H9 (cell line): ENCODE measurements at regions not wholly inside any gene's neighbourhood (a gene's known extent, or its start where the extent isn't known, plus 50 kb on each side); places are given as distances from the start of the nearest gene placed in this dataset.

Source experiments
- DNase-seq: peaks from one replicate; pipeline ENCODE4 v3.0.0-alpha.2; 2017
- H2AFZ ChIP-seq: one replicate; pipeline ENCODE4 v1.6.1; 2013; ENCODE audit warnings: mild to moderate bottlenecking, low read length, control low read depth, moderate library complexity
- H2AK5ac ChIP-seq: 2 replicates; pipeline ENCODE4 v1.6.1; 2013; ENCODE audit warnings: low read length, control low read depth, mixed read lengths; ENCODE audit not compliant: insufficient read length
- H2BK120ac ChIP-seq: one replicate; pipeline ENCODE4 v1.6.1; 2013; ENCODE audit warnings: low read depth, mild to moderate bottlenecking, low read length, control low read depth, inconsistent platforms; ENCODE audit not compliant: poor library complexity, severe bottlenecking
- H2BK12ac ChIP-seq: 2 replicates; pipeline ENCODE4 v1.6.1; 2013; ENCODE audit warnings: low read length, control low read depth, mixed read lengths, low read depth; ENCODE audit not compliant: insufficient read length
- H2BK15ac ChIP-seq: 2 replicates; pipeline ENCODE4 v1.6.1; 2013; ENCODE audit warnings: low read depth, low read length, control low read depth
- H2BK20ac ChIP-seq: one replicate; pipeline ENCODE4 v1.6.1; 2013; ENCODE audit warnings: low read depth, mild to moderate bottlenecking, low read length, control low read depth, inconsistent platforms; ENCODE audit not compliant: poor library complexity, severe bottlenecking
- H2BK5ac ChIP-seq: 2 replicates; pipeline ENCODE4 v1.6.1; 2013; ENCODE audit warnings: low read length, control low read depth, mixed read lengths; ENCODE audit not compliant: insufficient read length
- H3K14ac ChIP-seq: 2 replicates; pipeline ENCODE4 v1.6.1; 2013; ENCODE audit warnings: low read length, control low read depth; ENCODE audit not compliant: insufficient read depth
- H3K18ac ChIP-seq: 2 replicates; pipeline ENCODE4 v1.6.1; 2013; ENCODE audit warnings: low read depth, mild to moderate bottlenecking, mixed read lengths, low read length, control low read depth; ENCODE audit not compliant: insufficient read length
- H3K23ac ChIP-seq: 2 replicates; pipeline ENCODE4 v1.6.1; 2013; ENCODE audit warnings: low read length, control low read depth, mixed read lengths, low read depth; ENCODE audit not compliant: insufficient read length
- H3K23me2 ChIP-seq: 2 replicates; pipeline ENCODE4 v1.6.1; 2013; ENCODE audit warnings: low read depth, mild to moderate bottlenecking, mixed read lengths, low read length, control low read depth; ENCODE audit not compliant: insufficient read length, poor library complexity, severe bottlenecking
- H3K27ac ChIP-seq: 2 replicates; pipeline ENCODE4 v1.5.1; 2013; ENCODE audit warnings: low read length, control low read depth, mixed read lengths, low read depth; ENCODE audit not compliant: insufficient read length
- H3K27me3 ChIP-seq: 2 replicates; pipeline ENCODE4 v1.6.1; 2013; ENCODE audit warnings: low read length, control low read depth, inconsistent platforms; ENCODE audit not compliant: insufficient read depth
- H3K4ac ChIP-seq: 2 replicates; pipeline ENCODE4 v1.6.1; 2013; ENCODE audit warnings: low read depth, mild to moderate bottlenecking, control low read depth, inconsistent platforms, low read length, moderate library complexity
- H3K4me1 ChIP-seq: 2 replicates; pipeline ENCODE4 v1.6.1; 2013; ENCODE audit warnings: low read length, control low read depth, inconsistent platforms; ENCODE audit not compliant: insufficient read depth
- H3K4me2 ChIP-seq: 2 replicates; pipeline ENCODE4 v1.6.1; 2013; ENCODE audit warnings: low read length, control low read depth, mixed read lengths; ENCODE audit not compliant: insufficient read length, insufficient read depth
- H3K56ac ChIP-seq: 2 replicates; pipeline ENCODE4 v1.6.1; 2013; ENCODE audit warnings: low read depth, mild to moderate bottlenecking, mixed read lengths, low read length, control low read depth; ENCODE audit not compliant: insufficient read length
- H3K79me1 ChIP-seq: 2 replicates; pipeline ENCODE4 v1.6.1; 2013; ENCODE audit warnings: low read depth, mild to moderate bottlenecking, moderate library complexity, low read length, control low read depth, inconsistent platforms; ENCODE audit not compliant: insufficient read depth, poor library complexity, severe bottlenecking
- H3K79me2 ChIP-seq: 2 replicates; pipeline ENCODE4 v1.6.1; 2013; ENCODE audit warnings: low read length, control low read depth, inconsistent platforms; ENCODE audit not compliant: insufficient read depth
- H3K9ac ChIP-seq: 2 replicates; pipeline ENCODE4 v1.6.1; 2013; ENCODE audit warnings: low read length, control low read depth, mixed read lengths; ENCODE audit not compliant: insufficient read length; ENCODE audit errors: extremely low read depth
- H3K9me3 ChIP-seq: one replicate; pipeline ENCODE4 v1.6.1; 2013; ENCODE audit warnings: low read depth, low read length, inconsistent platforms; ENCODE audit not compliant: control insufficient read depth
- H3T11ph ChIP-seq: one replicate; pipeline ENCODE4 v1.6.1; 2013; ENCODE audit warnings: mild to moderate bottlenecking, low read length, control low read depth, inconsistent platforms
- H4K20me1 ChIP-seq: one replicate; pipeline ENCODE4 v1.6.1; 2013; ENCODE audit not compliant: control insufficient read depth, insufficient read length, insufficient read depth
- H4K5ac ChIP-seq: 2 replicates; pipeline ENCODE4 v1.6.1; 2013; ENCODE audit warnings: low read depth, mild to moderate bottlenecking, mixed read lengths, low read length, control low read depth; ENCODE audit not compliant: insufficient read length
- H4K8ac ChIP-seq: replicated peaks from 2 replicates; pipeline ENCODE4 v1.6.1; 2013; ENCODE audit warnings: low read length, control low read depth, mixed read lengths, low read depth; ENCODE audit not compliant: insufficient read length
- H4K91ac ChIP-seq: 2 replicates; pipeline ENCODE4 v1.6.1; 2013; ENCODE audit warnings: low read depth, mild to moderate bottlenecking, moderate library complexity, mixed read lengths, low read length, control low read depth; ENCODE audit not compliant: insufficient read length
- H3K27ac Mint-ChIP-seq, 3 experiments: 2 replicates in 2 of 3; 3 replicates in 1 of 3; pipeline ENCODE4 v1.8.0; 2020 to 2021; ENCODE audit warnings: mixed read lengths in 3 of 3, mild to moderate bottlenecking in 1 of 3, moderate library complexity in 1 of 3
- H3K27me3 Mint-ChIP-seq: 2 replicates; pipeline ENCODE4 v1.8.0; 2021; ENCODE audit warnings: low read depth, mild to moderate bottlenecking, moderate library complexity, mixed read lengths
- H3K36me3 Mint-ChIP-seq, 3 experiments: 2 replicates in 2 of 3; 3 replicates in 1 of 3; pipeline ENCODE4 v1.8.0; 2020 to 2021; ENCODE audit warnings: low read depth in 3 of 3, mixed read lengths in 3 of 3; ENCODE audit not compliant: insufficient read depth in 1 of 3
- H3K4me1 Mint-ChIP-seq, 2 experiments: 2 replicates each; pipeline ENCODE4 v1.8.0; 2020; ENCODE audit warnings: mixed read lengths in 2 of 2
- H3K4me3 Mint-ChIP-seq, 2 experiments: 2 replicates in 1 of 2; 3 replicates in 1 of 2; pipeline ENCODE4 v1.8.0; 2020 to 2021; ENCODE audit warnings: mild to moderate bottlenecking in 2 of 2, mixed read lengths in 2 of 2, moderate library complexity in 1 of 2
- H3K9me3 Mint-ChIP-seq, 2 experiments: 2 replicates in 1 of 2; 3 replicates in 1 of 2; pipeline ENCODE4 v1.8.0; 2020; ENCODE audit warnings: mild to moderate bottlenecking in 2 of 2, mixed read lengths in 2 of 2, moderate library complexity in 1 of 2
- CTCF ChIP-seq: fragments of 200-600 bp; sonication (generic); conservative IDR thresholded peaks from 3 replicates; pipeline ENCODE4 v1.8.0; 2021; ENCODE audit warnings: antibody characterized with exemption, mild to moderate bottlenecking
- WGBS: extraction: QIAGEN DNeasy Blood & Tissue Kit; methylation state at CpG from one replicate; pipeline ENCODE4 v1.1.7; 2013; ENCODE audit warnings: missing lambda C conversion rate, low lambda C conversion rate, mixed read lengths; ENCODE audit not compliant: insufficient read length; ENCODE audit errors: extremely low coverage; 5-methylcytosine and 5-hydroxymethylcytosine counted together

- no peaks in the 10 kb centered on the region for H3K9me3 Mint-ChIP-seq
- TF ChIP-seq CTCF = no peak
- Histone ChIP-seq H3T11ph (no peak overlapping the region), H3K23me2 (no peaks in the 10 kb centered on the region), H3K14ac (no peak overlapping the region), H3K9ac (no peak overlapping the region), H2BK12ac (no peak overlapping the region), H2BK120ac (no peak overlapping the region), H4K5ac (no peak overlapping the region), H3K79me2 (no peaks in the 10 kb centered on the region), H2AK5ac (no peak overlapping the region), H3K23ac (no peak overlapping the region), H3K79me1 (no peaks in the 10 kb centered on the region), H2BK20ac (no peak overlapping the region), H4K8ac (no peak overlapping the region), H2BK15ac (no peak overlapping the region), H3K4me2 (no peak overlapping the region), H3K56ac (no peak overlapping the region), H4K91ac (no peak overlapping the region), H3K18ac (no peak overlapping the region), H2AFZ (no peak overlapping the region), H3K4me1 (peaks cover 6% of the 10 kb centered on the region), H2BK5ac (no peak overlapping the region), H4K20me1 (no peaks in the 10 kb centered on the region), H3K27me3 (no peaks in the 10 kb centered on the region), H3K9me3 (no peaks in the 10 kb centered on the region), H3K4ac (no peak overlapping the region), H3K27ac (no peak overlapping the region)
- H3K4me3 Mint-ChIP-seq = no peak overlapping the region
- peak overlapping the region in 2 of 3 experiments; percentile 3 to 54; a peak in 4 of 7 replicates for H3K27ac Mint-ChIP-seq
- no peaks in the 10 kb centered on the region for H3K27me3 Mint-ChIP-seq
- peaks cover 0 to 3% (median 2%) of the 10 kb centered on the region in 3 experiments; a peak in 1 of 7 replicates for H3K36me3 Mint-ChIP-seq
- no CpG with 5 or more reads among the region's 3 CpGs for WGBS
- DNase-seq = no peak
- H3K4me1 Mint-ChIP-seq = peaks cover 25 to 41% of the 10 kb centered on the region in 2 experiments
These were observed 311.3 kb downstream of the TRIML1 start for GRCh38 chr4:188450571-188450970.
